ENCODE measurements at regions not wholly inside any gene's neighbourhood (a gene's known extent, or its start where the extent isn't known, plus 50 kb on each side); places are given as distances from the start of the nearest gene placed in this dataset.

GRCh38 chr15:94621736-94622135, 390.4 kb downstream of the MCTP2 start:
- H3K27me3 Mint-ChIP-seq (ENCODE audit: low read depth), result peaks cover 3% of the 10 kb centered on the region
- H3K36me3 Mint-ChIP-seq (ENCODE audit: low read depth), result no peaks in the 10 kb centered on the region
- H3K9me3 Mint-ChIP-seq, result no peaks in the 10 kb centered on the region
- H3K4me1 Mint-ChIP-seq (ENCODE audit: low read depth), result no peaks in the 10 kb centered on the region
- H3K27ac Mint-ChIP-seq, result no peak overlapping the region
- no peak for DNase-seq (ENCODE audit: low spot score)
- no peak overlapping the region for H3K4me3 Mint-ChIP-seq

GRCh38 chr15:94626949-94627348, 395.6 kb downstream of the MCTP2 start:
- Mint-ChIP-seq H3K27ac (no peak overlapping the region), H3K9me3 (no peaks in the 10 kb centered on the region), H3K4me1 (ENCODE audit: low read depth) (peaks cover 5% of the 10 kb centered on the region), H3K27me3 (ENCODE audit: low read depth) (peaks cover 11% of the 10 kb centered on the region), H3K36me3 (ENCODE audit: low read depth) (no peaks in the 10 kb centered on the region), H3K4me3 (no peak overlapping the region)
- DNase-seq (ENCODE audit: low spot score), result no peak

- Mint-ChIP-seq H3K4me1 (ENCODE audit: low read depth) (peaks cover 7% of the 10 kb centered on the region), H3K36me3 (ENCODE audit: low read depth) (no peaks in the 10 kb centered on the region), H3K27ac (no peak overlapping the region), H3K27me3 (ENCODE audit: low read depth) (peaks cover 27% of the 10 kb centered on the region), H3K9me3 (no peaks in the 10 kb centered on the region), H3K4me3 (no peak overlapping the region)
- no peak for DNase-seq (ENCODE audit: low spot score)
Observed at GRCh38 chr15:94631608-94632007, 400.2 kb downstream of the MCTP2 start.

- Mint-ChIP-seq H3K27ac (no peak overlapping the region), H3K4me3 (no peak overlapping the region), H3K4me1 (ENCODE audit: low read depth) (no peaks in the 10 kb centered on the region), H3K27me3 (ENCODE audit: low read depth) (peaks cover 13% of the 10 kb centered on the region), H3K9me3 (no peaks in the 10 kb centered on the region), H3K36me3 (ENCODE audit: low read depth) (no peaks in the 10 kb centered on the region)
- DNase-seq (ENCODE audit: low spot score), result no peak
Observed at GRCh38 chr15:94638183-94638582, 406.8 kb downstream of the MCTP2 start.

GRCh38 chr15:94639701-94640100, 408.3 kb downstream of the MCTP2 start:
- H3K27me3 Mint-ChIP-seq (ENCODE audit: low read depth), result peaks cover 6% of the 10 kb centered on the region
- H3K36me3 Mint-ChIP-seq (ENCODE audit: low read depth), result no peaks in the 10 kb centered on the region
- H3K27ac Mint-ChIP-seq, result no peak overlapping the region
- no peaks in the 10 kb centered on the region for H3K4me1 Mint-ChIP-seq (ENCODE audit: low read depth)
- H3K9me3 Mint-ChIP-seq, result no peaks in the 10 kb centered on the region
- DNase-seq (ENCODE audit: low spot score), result no peak
- H3K4me3 Mint-ChIP-seq, result no peak overlapping the region

- Mint-ChIP-seq H3K4me1 (ENCODE audit: low read depth) (no peaks in the 10 kb centered on the region), H3K36me3 (ENCODE audit: low read depth) (no peaks in the 10 kb centered on the region), H3K27ac (no peak overlapping the region), H3K27me3 (ENCODE audit: low read depth) (no peaks in the 10 kb centered on the region), H3K9me3 (no peaks in the 10 kb centered on the region), H3K4me3 (no peak overlapping the region)
- no peak for DNase-seq (ENCODE audit: low spot score)
Observed at GRCh38 chr15:94644433-94644832, 413.1 kb downstream of the MCTP2 start.

GRCh38 chr15:94653071-94653470, 421.7 kb downstream of the MCTP2 start:
- no peaks in the 10 kb centered on the region for H3K9me3 Mint-ChIP-seq
- H3K27ac Mint-ChIP-seq, result no peak overlapping the region
- H3K4me1 Mint-ChIP-seq (ENCODE audit: low read depth), result no peaks in the 10 kb centered on the region
- H3K27me3 Mint-ChIP-seq (ENCODE audit: low read depth), result no peaks in the 10 kb centered on the region
- DNase-seq (ENCODE audit: low spot score), result no peak
- H3K4me3 Mint-ChIP-seq, result no peak overlapping the region
- H3K36me3 Mint-ChIP-seq (ENCODE audit: low read depth), result no peaks in the 10 kb centered on the region

- Mint-ChIP-seq H3K27me3 (ENCODE audit: low read depth) (no peaks in the 10 kb centered on the region), H3K9me3 (no peaks in the 10 kb centered on the region), H3K4me3 (no peak overlapping the region), H3K4me1 (ENCODE audit: low read depth) (no peaks in the 10 kb centered on the region), H3K27ac (no peak overlapping the region), H3K36me3 (ENCODE audit: low read depth) (no peaks in the 10 kb centered on the region)
- DNase-seq (ENCODE audit: low spot score), result no peak
Observed at GRCh38 chr15:94655249-94655880, 424.0 kb downstream of the MCTP2 start.

- peaks cover 15% of the 10 kb centered on the region for H3K27me3 Mint-ChIP-seq (ENCODE audit: low read depth)
- DNase-seq (ENCODE audit: low spot score), result no peak
- no peaks in the 10 kb centered on the region for H3K4me1 Mint-ChIP-seq (ENCODE audit: low read depth)
- no peak overlapping the region for H3K27ac Mint-ChIP-seq
- H3K36me3 Mint-ChIP-seq (ENCODE audit: low read depth), result no peaks in the 10 kb centered on the region
- no peaks in the 10 kb centered on the region for H3K9me3 Mint-ChIP-seq
- H3K4me3 Mint-ChIP-seq, result no peak overlapping the region
Observed at GRCh38 chr15:94665676-94666441, 434.5 kb downstream of the MCTP2 start.

- H3K9me3 Mint-ChIP-seq, result no peaks in the 10 kb centered on the region
- no peaks in the 10 kb centered on the region for H3K4me1 Mint-ChIP-seq (ENCODE audit: low read depth)
- no peaks in the 10 kb centered on the region for H3K36me3 Mint-ChIP-seq (ENCODE audit: low read depth)
- H3K27me3 Mint-ChIP-seq (ENCODE audit: low read depth), result peaks cover 18% of the 10 kb centered on the region
- H3K4me3 Mint-ChIP-seq, result no peak overlapping the region
- no peak for DNase-seq (ENCODE audit: low spot score)
- H3K27ac Mint-ChIP-seq, result no peak overlapping the region
Observed at GRCh38 chr15:94666553-94666952, 435.2 kb downstream of the MCTP2 start.

- Mint-ChIP-seq H3K4me1 (ENCODE audit: low read depth) (no peaks in the 10 kb centered on the region), H3K27me3 (ENCODE audit: low read depth) (peaks cover 21% of the 10 kb centered on the region), H3K4me3 (no peak overlapping the region), H3K9me3 (no peaks in the 10 kb centered on the region), H3K27ac (no peak overlapping the region), H3K36me3 (ENCODE audit: low read depth) (no peaks in the 10 kb centered on the region)
- DNase-seq (ENCODE audit: low spot score), result no peak
Observed at GRCh38 chr15:94667109-94667508, 435.7 kb downstream of the MCTP2 start.

- H3K9me3 Mint-ChIP-seq, result no peaks in the 10 kb centered on the region
- H3K36me3 Mint-ChIP-seq (ENCODE audit: low read depth), result no peaks in the 10 kb centered on the region
- H3K4me3 Mint-ChIP-seq, result no peak overlapping the region
Observed at GRCh38 chr15:94670438-94671034, 439.2 kb downstream of the MCTP2 start.

GRCh38 chr15:94671858-94672532, 440.6 kb downstream of the MCTP2 start:
- Mint-ChIP-seq H3K4me1 (ENCODE audit: low read depth) (no peaks in the 10 kb centered on the region), H3K27ac (no peak overlapping the region), H3K27me3 (ENCODE audit: low read depth) (peaks cover 19% of the 10 kb centered on the region), H3K36me3 (ENCODE audit: low read depth) (no peaks in the 10 kb centered on the region), H3K4me3 (no peak overlapping the region), H3K9me3 (no peaks in the 10 kb centered on the region)
- no peak for DNase-seq (ENCODE audit: low spot score)

More at GRCh38 chr15:94670438-94671034, 439.2 kb downstream of the MCTP2 start:
- DNase-seq (ENCODE audit: low spot score), result no peak
- Mint-ChIP-seq H3K27me3 (ENCODE audit: low read depth) (peaks cover 24% of the 10 kb centered on the region), H3K4me1 (ENCODE audit: low read depth) (no peaks in the 10 kb centered on the region), H3K27ac (no peak overlapping the region)

GRCh38 chr15:94673801-94674200, 442.4 kb downstream of the MCTP2 start:
- Mint-ChIP-seq H3K36me3 (ENCODE audit: low read depth) (no peaks in the 10 kb centered on the region), H3K9me3 (no peaks in the 10 kb centered on the region), H3K4me3 (no peak overlapping the region), H3K27ac (no peak overlapping the region), H3K4me1 (ENCODE audit: low read depth) (no peaks in the 10 kb centered on the region), H3K27me3 (ENCODE audit: low read depth) (peaks cover 17% of the 10 kb centered on the region)
- DNase-seq (ENCODE audit: low spot score), result no peak
